ENCODE measurements at regions not wholly inside any gene's neighbourhood (a gene's known extent, or its start where the extent isn't known, plus 50 kb on each side); places are given as distances from the start of the nearest gene placed in this dataset.

GRCh38 chr10:10629512-10629911 is 388.2 kb upstream of the CELF2 start:
- no peaks in the 10 kb centered on the region for H3K36me3 Mint-ChIP-seq (ENCODE audit: low read depth)
- H3K27me3 Mint-ChIP-seq (ENCODE audit: low read depth, poor library complexity) = peaks cover 9% of the 10 kb centered on the region
- H3K4me1 Mint-ChIP-seq = peaks cover 7% of the 10 kb centered on the region

GRCh38 chr10:10630281-10630680 is 387.4 kb upstream of the CELF2 start:
- no peaks in the 10 kb centered on the region for H3K9me3 Mint-ChIP-seq
- no peak overlapping the region for H3K27ac Mint-ChIP-seq
- peaks cover 6% of the 10 kb centered on the region for H3K4me1 Mint-ChIP-seq
- TF ChIP-seq, protein P1, sequence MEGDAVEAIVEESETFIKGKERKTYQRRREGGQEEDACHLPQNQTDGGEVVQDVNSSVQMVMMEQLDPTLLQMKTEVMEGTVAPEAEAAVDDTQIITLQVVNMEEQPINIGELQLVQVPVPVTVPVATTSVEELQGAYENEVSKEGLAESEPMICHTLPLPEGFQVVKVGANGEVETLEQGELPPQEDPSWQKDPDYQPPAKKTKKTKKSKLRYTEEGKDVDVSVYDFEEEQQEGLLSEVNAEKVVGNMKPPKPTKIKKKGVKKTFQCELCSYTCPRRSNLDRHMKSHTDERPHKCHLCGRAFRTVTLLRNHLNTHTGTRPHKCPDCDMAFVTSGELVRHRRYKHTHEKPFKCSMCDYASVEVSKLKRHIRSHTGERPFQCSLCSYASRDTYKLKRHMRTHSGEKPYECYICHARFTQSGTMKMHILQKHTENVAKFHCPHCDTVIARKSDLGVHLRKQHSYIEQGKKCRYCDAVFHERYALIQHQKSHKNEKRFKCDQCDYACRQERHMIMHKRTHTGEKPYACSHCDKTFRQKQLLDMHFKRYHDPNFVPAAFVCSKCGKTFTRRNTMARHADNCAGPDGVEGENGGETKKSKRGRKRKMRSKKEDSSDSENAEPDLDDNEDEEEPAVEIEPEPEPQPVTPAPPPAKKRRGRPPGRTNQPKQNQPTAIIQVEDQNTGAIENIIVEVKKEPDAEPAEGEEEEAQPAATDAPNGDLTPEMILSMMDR (IDR thresholded peaks at IDR 0.05) = no peak
- DNase-seq = no peak
- no peak overlapping the region for H3K4me3 Mint-ChIP-seq
- no peaks in the 10 kb centered on the region for H3K36me3 Mint-ChIP-seq (ENCODE audit: low read depth)
- H3K27me3 Mint-ChIP-seq (ENCODE audit: low read depth, poor library complexity) = peaks cover 9% of the 10 kb centered on the region

More at GRCh38 chr10:10629512-10629911, 388.2 kb upstream of the CELF2 start:
- Mint-ChIP-seq H3K27ac (no peak overlapping the region), H3K4me3 (no peak overlapping the region), H3K9me3 (no peaks in the 10 kb centered on the region)
- no peak for DNase-seq
- TF ChIP-seq, protein P1 (IDR thresholded peaks at IDR 0.05) = no peak

- peaks cover 9% of the 10 kb centered on the region for H3K27me3 Mint-ChIP-seq (ENCODE audit: low read depth, poor library complexity)
- H3K4me1 Mint-ChIP-seq = peaks cover 6% of the 10 kb centered on the region
- DNase-seq = no peak
- H3K36me3 Mint-ChIP-seq (ENCODE audit: low read depth) = no peaks in the 10 kb centered on the region
- TF ChIP-seq, protein P1 (IDR thresholded peaks at IDR 0.05) = no peak
- H3K4me3 Mint-ChIP-seq = no peak overlapping the region
- no peaks in the 10 kb centered on the region for H3K9me3 Mint-ChIP-seq
- no peak overlapping the region for H3K27ac Mint-ChIP-seq
Measured at GRCh38 chr10:10630782-10631181, 386.9 kb upstream of the CELF2 start.

DNA sequence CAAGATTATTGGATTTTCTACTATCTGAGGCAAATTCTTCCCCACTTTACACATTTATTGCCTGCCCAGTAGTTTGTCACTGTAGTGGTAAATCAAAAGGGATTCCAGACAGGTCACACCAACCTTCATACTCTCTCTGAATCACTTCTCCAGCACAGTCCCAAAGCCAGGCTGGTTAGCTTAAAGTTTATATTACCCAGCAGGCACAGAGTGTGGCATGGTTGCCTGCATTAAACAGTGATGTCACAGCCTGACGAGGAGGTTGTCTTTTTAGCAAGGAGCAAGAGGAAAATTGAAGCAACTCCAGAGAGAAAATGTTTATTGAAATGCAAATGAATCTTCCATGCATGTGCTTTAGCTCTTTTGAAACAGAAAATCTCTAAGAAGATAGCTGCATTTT is 375.5 kb upstream of the CELF2 start:
- Mint-ChIP-seq H3K9me3 (no peaks in the 10 kb centered on the region), H3K27me3 (ENCODE audit: low read depth, poor library complexity) (peaks cover 3% of the 10 kb centered on the region), H3K4me1 (peaks cover 11% of the 10 kb centered on the region), H3K27ac (no peak overlapping the region), H3K4me3 (no peak overlapping the region), H3K36me3 (ENCODE audit: low read depth) (no peaks in the 10 kb centered on the region)
- DNase-seq = no peak
- TF ChIP-seq, protein P1 (IDR thresholded peaks at IDR 0.05) = no peak

DNA sequence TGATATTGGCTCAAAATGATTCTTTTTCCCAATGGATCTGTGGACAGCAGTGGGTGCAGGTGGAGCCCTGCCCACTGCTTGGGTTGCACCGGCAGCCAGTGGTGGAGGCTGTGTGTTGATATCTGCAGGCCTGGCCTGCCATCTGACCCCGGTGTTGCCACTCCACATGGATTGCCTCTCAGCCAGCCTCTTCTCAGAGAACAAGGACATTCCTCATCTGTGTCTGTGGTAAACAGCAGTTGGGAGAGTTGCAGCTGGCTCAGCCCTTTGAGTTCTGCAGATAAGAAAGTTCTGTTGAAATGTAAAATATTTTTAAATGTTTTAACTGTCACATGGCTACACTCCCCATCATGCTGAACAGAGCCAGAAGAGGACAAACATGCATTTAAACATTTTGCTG is 374.9 kb upstream of the CELF2 start:
- TF ChIP-seq, protein P1 (IDR thresholded peaks at IDR 0.05) = no peak

GRCh38 chr10:10644008-10644646 is 373.5 kb upstream of the CELF2 start:
- no peaks in the 10 kb centered on the region for H3K27me3 Mint-ChIP-seq (ENCODE audit: low read depth, poor library complexity)
- no peaks in the 10 kb centered on the region for H3K36me3 Mint-ChIP-seq (ENCODE audit: low read depth)
- DNase-seq = no peak
- peaks cover 8% of the 10 kb centered on the region for H3K9me3 Mint-ChIP-seq
- H3K4me3 Mint-ChIP-seq = no peak overlapping the region
- no peak overlapping the region for H3K27ac Mint-ChIP-seq
- peaks cover 11% of the 10 kb centered on the region for H3K4me1 Mint-ChIP-seq
- TF ChIP-seq, protein P1 (IDR thresholded peaks at IDR 0.05) = no peak

More for the DNA sequence above, 374.9 kb upstream of the CELF2 start:
- Mint-ChIP-seq H3K4me3 (no peak overlapping the region), H3K4me1 (peaks cover 11% of the 10 kb centered on the region), H3K9me3 (no peaks in the 10 kb centered on the region), H3K36me3 (ENCODE audit: low read depth) (no peaks in the 10 kb centered on the region), H3K27ac (no peak overlapping the region), H3K27me3 (ENCODE audit: low read depth, poor library complexity) (peaks cover 3% of the 10 kb centered on the region)
- DNase-seq = no peak

All from nephron progenitor cell (in vitro differentiated cells).